GM18868 (cell line): ENCODE measurements at regions not wholly inside any gene's neighbourhood (a gene's known extent, or its start where the extent isn't known, plus 50 kb on each side); places are given as distances from the start of the nearest gene placed in this dataset.
"Not testable (repeated sequence)": the region's sequence is repeated elsewhere in the genome, so short reads cannot be mapped to it uniquely, and the experiment has no call there.

ENCODE experiments used
- ATAC-seq: cut with Tn5 transposase; IDR thresholded peaks from one replicate; pipeline ENCODE4 v1.9.1; 2021; ENCODE audit warnings: mild to moderate bottlenecking, moderate library complexity; ENCODE audit not compliant: unreplicated experiment

GRCh38 chr2:87452193-87452592 is 295.7 kb upstream of the PLGLB2 start:
- ATAC-seq, result not testable (repeated sequence)

DNA sequence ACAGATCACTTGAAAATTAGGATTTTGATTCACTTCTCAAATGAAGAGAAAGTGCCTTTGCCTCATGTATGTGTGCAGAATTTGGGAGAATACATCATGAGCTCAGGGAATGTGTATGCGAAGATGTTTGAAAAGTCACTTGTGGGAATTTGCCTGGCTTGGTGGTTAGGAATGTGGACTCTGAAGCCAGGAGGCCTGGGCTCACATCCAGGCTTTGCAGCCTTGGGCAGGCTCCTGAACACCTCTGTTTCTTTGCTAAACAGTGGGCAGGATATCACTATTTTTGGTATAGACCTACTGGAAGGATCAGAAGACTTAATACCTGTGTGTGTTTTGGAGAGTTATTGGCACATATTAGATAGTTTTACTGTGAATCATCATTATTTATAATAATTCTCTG is 295.0 kb upstream of the PLGLB2 start:
- ATAC-seq, result not testable (repeated sequence)

DNA sequence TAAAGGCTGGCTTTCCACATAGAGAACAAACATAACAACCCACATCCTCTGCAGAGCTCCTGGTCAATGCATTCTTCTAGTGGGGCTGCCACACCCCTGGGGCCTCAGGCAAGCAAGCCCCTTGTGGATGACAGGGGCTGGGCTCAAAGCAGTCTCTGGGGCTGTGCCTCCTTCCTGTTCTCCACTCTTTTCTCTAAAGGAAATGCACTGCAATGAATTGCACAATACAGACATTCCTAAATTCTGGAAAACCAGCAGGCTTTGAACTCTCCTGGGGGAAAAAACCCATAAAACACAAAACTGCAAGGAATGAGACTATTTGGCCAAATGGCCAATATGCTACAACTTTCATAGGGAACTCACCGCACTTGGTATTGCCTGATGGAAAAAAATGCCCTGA is 293.9 kb upstream of the PLGLB2 start:
- not testable (repeated sequence) for ATAC-seq

- ATAC-seq, result not testable (repeated sequence)
These were observed 293.5 kb upstream of the PLGLB2 start for GRCh38 chr2:87454421-87454820.

DNA sequence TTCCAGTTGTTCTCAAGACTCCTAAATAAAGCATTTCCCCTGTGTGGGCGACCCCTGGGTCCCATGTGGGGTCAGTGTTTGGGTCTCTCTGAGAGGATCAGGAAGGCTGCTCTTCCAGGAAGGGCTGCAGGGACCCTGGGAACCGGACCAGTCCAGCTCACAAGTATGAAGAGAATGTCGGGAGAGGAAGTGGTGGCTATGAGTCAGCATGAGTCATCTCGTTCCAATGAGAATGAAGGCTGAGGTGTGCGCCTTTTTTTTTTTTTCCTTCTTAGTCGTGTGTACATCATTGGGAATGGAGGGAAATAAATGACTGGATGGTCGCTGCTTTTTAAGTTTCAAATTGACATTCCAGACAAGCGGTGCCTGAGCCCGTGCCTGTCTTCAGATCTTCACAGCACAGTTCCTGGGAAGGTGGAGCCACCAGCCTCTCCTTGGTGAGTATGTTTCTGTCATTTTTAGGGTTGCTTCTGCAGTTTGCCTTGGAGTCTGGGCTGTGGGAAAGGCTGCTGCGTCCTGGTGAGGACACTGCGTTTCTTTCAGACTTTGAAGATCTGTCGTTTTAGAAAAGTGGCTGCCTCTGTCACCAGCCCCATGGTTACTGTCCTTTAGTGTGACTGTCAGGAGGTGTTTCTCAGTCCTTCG is 292.6 kb upstream of the PLGLB2 start:
- ATAC-seq, result peak; percentile 52

- peak; percentile 40 for ATAC-seq
These were observed 292.0 kb upstream of the PLGLB2 start for GRCh38 chr2:87455854-87456249.

DNA sequence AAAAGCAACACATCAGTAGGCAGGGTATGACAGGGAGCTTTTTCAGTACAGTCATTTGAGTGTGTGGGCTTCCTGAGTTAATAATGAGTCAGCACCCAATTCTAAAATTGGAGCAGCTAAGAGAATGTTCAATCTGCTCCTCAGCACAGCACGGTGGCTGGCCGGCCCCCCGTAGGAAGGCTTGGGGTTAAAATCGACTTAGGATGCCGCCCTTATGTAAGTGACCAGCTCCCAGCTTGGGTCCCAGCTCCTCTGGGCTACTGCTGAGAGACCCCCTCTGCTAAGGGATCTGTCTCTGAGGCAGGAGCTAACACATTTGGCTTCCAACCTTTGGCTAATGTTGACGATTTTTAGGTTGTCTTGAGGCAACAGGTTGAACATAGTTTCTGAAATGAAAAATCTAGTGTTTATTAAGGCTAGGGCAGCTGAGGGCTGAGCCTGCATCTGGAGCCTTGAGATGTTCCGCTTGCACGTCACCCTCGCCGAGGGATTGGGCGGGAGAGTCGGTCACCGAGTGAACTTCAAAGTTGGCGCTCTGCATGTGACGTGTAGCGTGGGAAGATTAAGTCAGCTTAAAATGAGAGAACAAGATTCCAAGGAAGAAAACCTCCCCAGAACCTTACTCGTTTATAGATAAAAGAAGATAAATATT is 291.3 kb upstream of the PLGLB2 start:
- ATAC-seq, result peak; percentile 81

- ATAC-seq, result not testable (repeated sequence)
These were observed 290.8 kb upstream of the PLGLB2 start for GRCh38 chr2:87457129-87457499.

DNA sequence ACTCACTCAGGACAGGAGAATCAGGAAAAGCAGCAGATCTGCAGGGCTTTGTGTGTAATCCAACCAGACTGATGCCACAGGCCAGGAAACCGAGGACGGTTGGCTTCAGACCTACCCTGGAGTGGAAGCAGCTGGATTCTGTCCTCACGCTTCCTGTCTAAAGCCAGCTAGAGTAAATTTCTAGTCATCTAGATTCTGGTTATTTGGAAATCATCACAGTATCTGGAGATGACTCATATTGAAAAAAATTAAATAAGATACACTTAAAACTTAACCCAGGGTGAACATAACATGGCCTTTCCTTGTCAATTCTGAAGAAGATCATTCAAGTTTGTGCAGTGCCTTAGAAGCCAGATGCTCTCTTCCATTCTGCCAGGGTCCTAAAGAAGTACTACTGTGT is 288.9 kb upstream of the PLGLB2 start:
- ATAC-seq, result not testable (repeated sequence)

DNA sequence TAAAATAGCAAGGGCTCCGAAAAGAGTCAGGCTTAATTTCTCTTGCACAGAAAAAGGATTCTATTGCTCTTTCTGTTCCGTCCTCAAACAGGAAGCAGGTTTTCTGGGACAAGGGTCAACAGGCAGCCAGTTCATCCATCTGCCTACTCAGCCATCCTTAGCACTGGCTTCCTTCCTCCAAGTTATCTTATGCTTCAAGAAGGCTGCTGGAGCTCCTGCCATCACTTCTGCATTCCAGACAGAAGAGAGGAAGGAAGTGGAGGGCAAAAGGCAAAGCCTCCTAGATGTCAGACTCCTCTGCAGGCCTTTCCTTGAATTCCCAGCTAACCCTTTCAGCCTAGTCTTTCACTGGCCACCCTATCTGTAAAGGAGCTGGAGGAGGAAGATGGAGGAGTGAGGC is 287.8 kb upstream of the PLGLB2 start:
- not testable (repeated sequence) for ATAC-seq

DNA sequence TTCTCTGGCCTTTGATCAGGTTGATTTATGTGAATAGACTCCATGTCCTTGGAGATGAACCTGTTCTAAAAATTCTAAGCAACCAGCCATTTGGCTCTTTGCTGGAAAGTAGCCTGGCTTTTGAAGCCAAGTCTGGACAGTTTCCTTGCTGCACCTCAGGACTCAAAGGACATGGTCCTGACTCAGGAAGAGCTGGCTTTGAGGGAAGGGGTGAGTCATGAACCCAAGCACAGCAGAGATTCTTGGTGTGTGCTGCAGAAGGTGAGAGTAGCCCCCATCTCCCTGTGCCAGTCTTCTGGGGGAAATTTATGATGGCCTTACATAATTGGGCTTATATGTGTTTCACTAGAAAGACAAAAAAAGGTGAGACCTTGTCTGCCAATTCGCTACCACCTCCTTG is 287.2 kb upstream of the PLGLB2 start:
- ATAC-seq, result not testable (repeated sequence)

GRCh38 chr2:87461671-87462070 is 286.2 kb upstream of the PLGLB2 start:
- ATAC-seq, result not testable (repeated sequence)

GRCh38 chr2:87464219-87464618 is 283.7 kb upstream of the PLGLB2 start:
- not testable (repeated sequence) for ATAC-seq

DNA sequence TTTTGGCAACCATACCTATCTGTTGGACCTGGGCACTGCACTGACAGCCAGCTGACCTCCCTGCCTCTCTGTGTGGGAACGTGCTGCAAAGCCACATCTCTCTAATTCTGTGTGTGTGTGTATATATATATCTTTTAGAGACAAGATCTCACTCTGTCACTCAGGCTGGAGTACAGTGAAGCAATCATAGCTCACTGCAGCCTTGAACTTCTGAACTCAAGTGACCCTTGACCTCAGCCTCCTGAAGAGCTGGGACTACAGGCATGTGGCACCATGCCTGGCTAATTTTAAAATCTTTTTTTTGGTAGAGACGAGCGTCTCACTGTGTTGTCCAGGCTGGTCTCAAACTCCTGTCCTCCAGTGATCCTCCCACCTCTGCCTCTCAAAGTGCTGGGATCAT is 282.2 kb upstream of the PLGLB2 start:
- ATAC-seq, result not testable (repeated sequence)

DNA sequence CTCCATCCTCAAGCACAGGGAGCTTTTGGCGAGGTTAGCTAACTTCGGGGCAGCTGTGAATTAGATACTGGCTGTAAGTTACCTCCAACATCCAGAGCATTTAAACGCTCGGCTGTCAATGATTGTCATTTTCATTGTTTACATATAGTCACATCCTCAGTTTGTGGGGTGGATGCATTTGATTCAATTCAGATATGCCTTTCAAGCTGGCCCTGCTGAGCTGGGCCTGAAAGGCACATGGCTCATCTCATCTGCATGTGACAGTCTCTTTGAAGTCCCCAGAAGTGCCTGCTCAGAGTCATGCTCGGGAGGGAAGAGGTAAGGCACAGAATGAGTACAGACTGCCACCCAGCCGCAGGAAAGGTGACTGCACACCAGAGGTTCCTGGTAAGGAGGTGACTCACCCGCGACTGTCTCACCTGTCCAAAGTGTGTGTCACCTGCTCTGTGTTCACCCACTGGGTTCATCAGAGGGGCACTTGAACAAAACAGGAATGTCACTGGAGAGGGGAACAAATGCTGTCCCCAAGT is 281.2 kb upstream of the PLGLB2 start:
- peak; percentile 61 for ATAC-seq

GRCh38 chr2:87468429-87468981 is 279.4 kb upstream of the PLGLB2 start:
- ATAC-seq, result not testable (repeated sequence)

DNA sequence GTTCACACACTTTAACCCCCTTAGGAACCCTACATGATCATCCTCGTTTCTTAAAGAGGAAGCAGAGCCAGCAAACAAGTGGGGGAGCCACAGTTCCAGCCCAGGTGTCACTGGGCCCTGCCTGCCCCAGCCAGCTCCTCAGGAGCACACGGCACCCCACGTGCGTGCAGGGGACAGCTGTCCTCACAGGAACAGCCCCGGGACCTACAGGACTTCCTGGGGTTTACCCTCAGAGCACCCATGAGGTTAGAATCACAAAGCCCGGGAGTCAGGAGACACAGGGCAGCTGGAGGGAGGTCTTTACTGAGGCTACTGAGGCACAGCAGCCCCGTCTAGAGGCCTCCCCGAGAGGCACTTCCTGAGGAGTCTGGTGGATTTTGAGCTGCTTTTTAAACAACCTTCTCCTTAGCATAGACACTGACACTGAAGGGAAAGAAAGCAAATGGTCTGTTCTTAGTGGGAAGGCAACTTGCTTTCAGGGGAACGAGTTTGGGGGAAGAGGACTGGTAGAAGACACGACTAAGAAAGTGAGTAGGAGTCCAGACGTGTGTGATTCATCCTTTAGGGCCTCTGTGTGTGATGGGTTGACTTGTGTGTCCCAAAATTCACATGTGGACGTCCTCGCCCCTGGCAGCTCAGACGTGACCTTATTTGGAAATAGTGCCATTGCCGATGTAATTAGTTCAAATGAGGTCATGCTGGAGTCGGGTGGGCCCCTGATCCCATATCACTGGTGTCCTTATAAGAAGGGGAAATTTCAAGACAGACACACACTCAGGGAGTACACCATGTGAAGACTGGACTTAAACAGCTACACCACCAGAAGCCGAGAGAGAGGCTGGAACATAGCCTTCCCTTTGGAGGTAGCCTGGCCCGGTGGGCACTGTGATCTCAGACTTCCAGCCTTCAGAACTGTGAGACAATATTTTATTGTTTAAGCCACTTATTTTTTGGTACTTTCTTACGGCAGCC is 278.4 kb upstream of the PLGLB2 start:
- not testable (repeated sequence) for ATAC-seq

DNA sequence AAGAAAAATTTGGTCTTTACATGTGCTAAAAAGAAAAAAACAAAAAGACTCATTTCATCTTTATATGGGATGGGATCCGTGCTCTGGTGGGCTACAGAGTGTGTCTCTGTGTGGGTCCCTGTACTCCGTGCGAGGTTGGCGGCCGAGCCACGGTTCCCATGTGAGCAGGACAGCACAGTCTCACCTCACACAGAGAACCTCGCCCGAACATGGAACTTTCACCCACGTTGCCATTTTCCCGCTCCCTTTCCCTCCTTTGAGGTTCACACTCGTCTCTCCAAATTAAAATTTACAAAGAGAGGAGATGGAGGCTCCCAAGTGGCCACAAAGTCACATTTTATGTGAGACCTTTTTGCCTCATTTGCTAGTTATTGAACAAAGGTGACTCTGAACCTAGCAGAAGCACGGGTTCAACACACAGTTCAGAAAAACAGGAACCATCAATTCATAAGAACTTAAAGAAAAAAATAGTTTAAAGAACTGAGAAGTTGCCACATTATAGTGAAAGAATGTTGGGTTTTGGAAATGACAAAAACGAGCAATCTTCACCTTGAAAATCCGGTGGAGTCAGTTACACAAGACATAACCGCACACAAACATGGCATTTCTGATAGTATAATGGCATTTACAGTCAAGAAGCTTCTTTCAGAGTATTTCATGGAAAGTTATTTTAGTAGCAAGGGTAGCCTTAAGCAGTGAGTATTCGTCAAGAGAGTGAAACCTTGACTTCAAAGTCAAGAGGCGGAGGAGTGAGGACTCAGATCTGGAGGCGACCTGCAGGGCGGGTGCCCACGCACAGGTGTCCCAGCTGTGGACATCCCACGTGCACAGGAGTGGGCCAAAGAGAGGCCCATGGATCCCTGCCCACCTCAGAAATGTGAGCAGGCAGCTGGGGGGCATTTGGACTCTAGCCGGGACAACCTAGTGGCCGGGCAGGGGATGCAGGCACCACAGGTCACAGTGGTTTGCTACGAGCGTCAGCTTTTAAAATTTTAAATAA is 277.2 kb upstream of the PLGLB2 start:
- ATAC-seq, result peak; percentile 46

DNA sequence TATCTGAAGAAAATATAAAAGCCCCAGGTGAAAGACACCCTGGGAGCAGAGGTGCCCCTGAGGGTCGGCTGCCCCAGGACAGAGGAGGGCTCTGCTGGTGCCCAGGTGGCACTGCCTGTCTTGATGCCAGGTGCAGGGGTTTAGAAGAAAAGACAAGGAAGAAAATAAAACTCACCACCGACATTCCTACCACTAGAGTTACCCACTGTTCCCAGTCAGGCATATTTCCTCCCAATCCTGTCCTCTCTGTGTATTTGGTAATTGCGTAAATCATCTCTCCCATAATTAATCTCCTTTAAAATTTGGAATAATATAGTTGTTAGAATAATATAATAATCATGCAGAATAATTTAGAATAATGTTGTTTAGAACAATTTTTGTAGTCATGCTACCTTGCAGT is 276.4 kb upstream of the PLGLB2 start:
- ATAC-seq, result not testable (repeated sequence)
